ENCODE measurements at regions not wholly inside any gene's neighbourhood (a gene's known extent, or its start where the extent isn't known, plus 50 kb on each side); places are given as distances from the start of the nearest gene placed in this dataset.
"Not testable (repeated sequence)": the region's sequence is repeated elsewhere in the genome, so short reads cannot be mapped to it uniquely, and the experiment has no call there.

GRCh38 chr21:28579986-28580550 is 412.6 kb downstream of the LTN1 start:
- DNase-seq: no peak

GRCh38 chr21:28568692-28569091 is 424.0 kb downstream of the LTN1 start:
- no peak for DNase-seq

GRCh38 chr21:28563933-28564332 is 428.7 kb downstream of the LTN1 start:
- not testable (repeated sequence) for DNase-seq

DNA sequence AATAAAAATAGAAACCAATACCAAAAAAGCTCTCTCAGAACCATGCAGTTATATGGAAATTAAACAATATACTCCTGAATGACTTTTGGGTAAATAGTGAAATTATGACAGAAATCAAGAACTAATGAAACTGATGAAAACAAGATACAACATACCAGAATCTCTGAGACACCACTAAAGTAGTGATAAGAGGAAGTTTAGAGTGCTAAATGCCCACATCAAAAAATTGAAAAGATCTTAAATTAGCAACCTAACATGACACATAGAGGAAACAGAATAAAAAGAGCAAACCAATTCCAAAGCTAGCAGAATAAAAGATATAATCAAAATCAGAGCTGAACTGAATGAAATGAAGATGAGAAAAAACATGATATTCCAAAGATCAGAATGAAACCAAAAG is 430.9 kb downstream of the LTN1 start:
- no peak for DNase-seq

GRCh38 chr21:28554660-28555475 is 437.8 kb downstream of the LTN1 start:
- DNase-seq: no peak

DNA sequence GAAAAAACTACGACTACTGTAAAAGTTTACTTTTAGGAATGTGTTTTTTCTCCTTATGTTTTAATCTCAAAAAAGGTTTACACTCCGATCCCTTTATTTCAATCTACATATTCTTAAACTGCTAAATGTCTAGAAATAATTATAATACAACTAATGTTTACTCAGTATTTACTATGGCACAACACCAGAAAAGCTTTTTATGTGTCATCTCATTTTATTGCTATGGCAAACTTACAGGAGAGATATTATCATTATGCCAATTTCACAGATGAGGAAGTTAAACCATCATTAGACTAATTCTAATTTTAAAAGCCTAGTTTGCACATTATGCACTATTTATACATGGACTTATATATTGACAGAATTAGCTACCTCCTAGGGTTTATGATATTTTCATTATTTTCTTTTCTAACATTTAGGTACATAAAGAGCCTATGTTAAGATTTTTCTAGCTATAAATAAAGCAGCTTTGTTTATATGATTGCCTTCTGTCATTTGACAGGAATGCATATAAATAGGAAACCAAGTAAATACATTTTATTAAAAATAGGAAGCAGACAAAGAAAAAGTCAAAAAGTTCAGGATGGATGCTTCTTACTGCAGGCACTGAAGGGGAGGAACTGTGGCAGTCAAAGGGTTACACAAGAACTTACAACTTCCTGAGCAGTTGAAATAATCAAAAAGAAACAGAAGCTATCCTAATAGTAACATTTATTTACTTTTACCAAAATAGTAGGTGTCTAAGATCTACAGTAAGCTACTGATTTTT is 442.4 kb downstream of the LTN1 start:
- no peak for DNase-seq

DNA sequence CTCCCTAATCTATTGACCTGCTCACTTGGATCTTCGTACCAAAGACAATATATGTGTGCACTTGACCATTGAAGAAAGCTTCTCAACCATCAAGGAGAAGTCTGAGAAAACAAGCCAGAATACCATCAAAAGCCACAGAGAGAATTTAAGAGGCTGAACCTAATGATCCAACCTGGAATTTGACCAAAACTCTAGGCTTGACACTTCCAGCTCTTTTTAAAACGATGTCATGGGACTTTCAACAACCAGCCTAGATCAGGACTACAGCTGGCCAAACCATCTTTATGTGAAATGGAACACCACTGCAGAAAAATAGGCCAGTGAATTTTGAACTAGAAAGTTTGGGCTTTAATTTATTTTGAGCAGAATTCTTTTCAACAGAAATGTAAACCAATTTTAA is 444.4 kb downstream of the LTN1 start:
- DNase-seq: no peak

DNA sequence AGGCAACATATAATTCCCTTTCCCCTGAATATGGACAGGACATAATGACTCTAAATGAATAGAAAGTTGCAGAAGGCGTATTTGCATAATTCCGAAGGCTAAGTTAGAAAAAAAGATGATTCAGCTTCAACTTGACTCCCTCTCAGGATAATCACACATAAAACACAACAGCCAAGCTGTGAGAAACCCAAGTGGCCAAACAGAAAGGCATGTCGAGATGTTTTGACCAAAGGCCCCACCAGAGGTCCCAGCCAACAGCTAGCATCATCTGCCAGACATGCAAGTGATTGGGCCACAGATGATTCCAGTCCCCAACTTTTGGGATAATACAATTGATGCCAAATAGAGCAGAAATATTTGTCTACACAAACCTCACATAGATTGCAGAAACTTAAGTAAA is 444.9 kb downstream of the LTN1 start:
- no peak for DNase-seq

DNA sequence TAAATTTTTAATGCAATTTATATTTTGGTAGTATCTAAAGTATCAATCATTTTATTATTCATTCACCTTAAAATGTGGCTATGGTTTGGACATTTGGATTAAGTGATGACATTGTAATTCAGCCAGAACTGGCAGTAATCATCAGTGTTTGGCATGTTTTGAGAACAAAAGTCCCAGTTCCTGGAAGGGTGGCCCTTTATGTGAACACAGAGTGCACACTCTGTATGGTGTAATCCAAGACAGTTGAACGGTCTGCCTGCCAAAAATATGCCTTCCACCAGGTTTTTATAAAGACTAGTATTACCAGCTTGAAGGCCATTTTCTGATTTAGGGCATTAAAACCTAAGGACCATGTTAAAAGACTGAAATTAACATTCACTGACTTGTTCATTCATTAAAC is 448.7 kb downstream of the LTN1 start:
- DNase-seq: no peak

- no peak for DNase-seq
These were observed 451.1 kb downstream of the LTN1 start for GRCh38 chr21:28541371-28542112.

GRCh38 chr21:28540514-28540913 is 452.2 kb downstream of the LTN1 start:
- DNase-seq: no peak

- no peak for DNase-seq
These were observed 453.1 kb downstream of the LTN1 start for GRCh38 chr21:28539623-28539988.

DNA sequence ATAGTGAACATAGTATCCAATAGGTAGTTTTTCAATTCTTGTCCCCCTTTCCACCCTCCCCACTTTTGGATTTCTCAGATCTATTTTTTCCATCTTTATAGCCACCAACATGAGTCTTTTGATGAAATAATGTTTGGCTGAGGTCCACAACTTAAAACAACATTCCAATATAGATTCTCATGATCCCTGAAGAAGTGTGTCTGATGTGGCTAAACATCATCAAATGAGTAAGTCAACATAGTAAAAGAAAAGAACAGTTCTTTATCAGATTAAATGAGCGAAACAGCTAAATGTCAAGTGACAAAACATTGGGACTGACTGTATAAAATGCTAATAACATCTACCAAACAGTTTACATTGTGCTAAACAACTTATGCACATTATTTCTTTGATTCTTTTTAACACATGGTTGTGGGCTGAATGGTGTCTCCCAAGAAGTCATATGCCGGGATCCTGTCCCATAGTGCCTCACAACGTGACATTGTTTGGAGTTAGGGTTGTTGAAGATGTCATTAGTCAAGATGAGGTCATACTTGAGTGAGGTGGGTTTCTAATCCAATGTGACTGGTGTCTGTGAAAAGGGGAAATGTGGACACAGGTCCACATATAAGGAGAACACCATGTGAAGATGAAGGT is 453.6 kb downstream of the LTN1 start:
- DNase-seq: no peak

GRCh38 chr21:28537371-28538079 is 455.2 kb downstream of the LTN1 start:
- DNase-seq: no peak

- DNase-seq: no peak
These were observed 460.2 kb downstream of the LTN1 start for GRCh38 chr21:28532446-28532845.

DNA sequence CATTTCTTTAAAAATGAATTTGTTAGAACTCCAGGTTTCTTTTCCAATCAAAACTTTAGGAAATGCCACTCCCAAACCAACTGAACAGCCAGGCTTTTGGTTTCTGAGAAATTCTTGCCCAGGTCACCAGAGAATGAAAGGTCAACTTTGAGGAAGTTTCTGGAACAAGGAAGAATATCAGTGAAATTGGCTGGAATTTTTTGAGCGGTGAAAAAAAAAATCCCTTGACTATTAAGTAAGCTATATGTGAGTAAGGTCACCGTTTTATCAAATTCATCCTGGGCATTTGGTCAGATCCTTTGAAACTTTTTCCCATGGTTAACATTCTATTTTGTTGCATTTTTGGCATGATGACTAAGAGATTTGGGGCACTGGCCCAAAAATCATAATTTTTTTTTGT is 469.3 kb downstream of the LTN1 start:
- no peak for DNase-seq

GRCh38 chr21:28522014-28522799 is 470.5 kb downstream of the LTN1 start:
- no peak for DNase-seq

DNA sequence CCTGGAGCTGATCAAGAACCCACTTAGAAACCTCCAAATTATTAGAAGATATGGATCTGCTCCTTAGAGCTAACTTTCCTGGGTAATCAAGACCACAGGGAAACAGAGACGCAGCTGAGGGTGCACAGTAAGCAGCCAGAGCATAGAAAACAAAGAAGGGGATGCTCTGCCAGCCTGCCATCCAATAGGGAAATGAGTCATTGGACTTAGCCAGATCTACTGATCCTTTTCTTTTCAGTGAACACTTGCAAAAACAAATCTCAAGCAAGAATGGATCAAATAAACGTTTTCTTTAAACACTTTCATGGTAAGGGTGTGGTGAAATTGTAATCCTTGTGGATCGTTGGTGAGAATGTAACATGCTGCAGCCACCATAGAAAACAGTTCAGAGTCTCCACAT is 474.0 kb downstream of the LTN1 start:
- no peak for DNase-seq

DNA sequence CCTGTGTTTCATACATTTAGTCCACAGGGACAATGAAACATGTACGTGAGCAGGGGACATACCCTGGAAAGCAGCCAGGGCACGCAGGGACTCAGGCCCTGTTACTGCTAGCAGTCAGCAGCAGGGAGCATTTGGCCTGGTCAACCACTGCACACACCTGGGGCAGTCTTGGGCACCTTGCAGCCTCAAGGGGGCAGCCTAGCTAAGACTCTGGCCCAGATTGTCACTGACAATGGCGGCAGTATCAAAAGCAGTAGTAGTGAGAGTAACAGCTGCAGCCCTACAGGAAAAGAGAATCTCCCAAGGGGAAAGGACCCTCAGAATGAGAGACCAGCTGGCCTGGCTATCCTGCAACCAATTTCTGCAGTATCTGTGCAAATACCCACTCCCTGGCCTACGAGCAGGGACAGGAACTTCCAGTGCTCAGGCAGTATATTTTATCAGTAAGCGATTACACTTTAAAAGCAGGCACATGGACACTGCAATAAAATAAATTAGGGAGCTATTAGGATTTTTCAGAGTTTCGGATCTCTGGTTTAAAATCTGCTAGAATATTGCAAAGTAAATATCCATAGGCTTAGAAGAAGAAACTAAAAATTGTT is 475.6 kb downstream of the LTN1 start:
- DNase-seq: peak; percentile 9 to 28 (median 22)

DNA sequence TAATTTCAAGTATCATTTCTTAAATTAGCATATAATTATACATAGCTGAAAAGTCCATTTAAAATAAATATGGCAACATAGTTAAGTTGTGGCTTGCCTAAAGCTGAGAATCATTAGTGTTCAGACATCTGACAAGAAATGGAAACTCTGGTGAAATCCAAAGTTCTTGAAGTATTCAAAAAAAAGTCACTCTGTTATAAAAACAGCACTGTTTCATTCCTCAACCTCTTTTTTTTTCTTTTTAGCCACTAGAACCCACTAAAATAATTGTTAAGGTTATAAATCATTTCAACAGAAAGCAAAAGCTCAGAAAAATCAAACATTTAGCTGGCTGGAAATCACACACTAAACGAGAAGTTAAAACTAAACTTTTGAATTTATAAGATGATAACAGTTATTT is 476.7 kb downstream of the LTN1 start:
- no peak for DNase-seq

GRCh38 chr21:28513428-28513827 is 479.2 kb downstream of the LTN1 start:
- DNase-seq: no peak
